Peyer's patch (tissue), 4 donors: ENCODE measurements at regions not wholly inside any gene's neighbourhood (a gene's known extent, or its start where the extent isn't known, plus 50 kb on each side); places are given as distances from the start of the nearest gene placed in this dataset.

Experiments
- POLR2A ChIP-seq, 2 donors: fragments of 450-650 bp; IDR thresholded peaks; one replicate each; pipeline ENCODE4 v1.5.1; 2017; ENCODE audit warnings: antibody characterized with exemption in 2 of 2, mild to moderate bottlenecking in 2 of 2, moderate library complexity in 2 of 2
- TF ChIP-seq, protein P1 (sequence below), 6 experiments: fragments of 450-650 bp in 4 of 6; fragments of 200-600 bp in 2 of 6; sonication (generic) in 1 of 6; IDR thresholded peaks; one replicate each; pipeline ENCODE4 v1.5.1; 2017 to 2019; ENCODE audit warnings: antibody characterized with exemption in 6 of 6, mild to moderate bottlenecking in 3 of 6, moderate library complexity in 1 of 6

- TF ChIP-seq, protein P1, sequence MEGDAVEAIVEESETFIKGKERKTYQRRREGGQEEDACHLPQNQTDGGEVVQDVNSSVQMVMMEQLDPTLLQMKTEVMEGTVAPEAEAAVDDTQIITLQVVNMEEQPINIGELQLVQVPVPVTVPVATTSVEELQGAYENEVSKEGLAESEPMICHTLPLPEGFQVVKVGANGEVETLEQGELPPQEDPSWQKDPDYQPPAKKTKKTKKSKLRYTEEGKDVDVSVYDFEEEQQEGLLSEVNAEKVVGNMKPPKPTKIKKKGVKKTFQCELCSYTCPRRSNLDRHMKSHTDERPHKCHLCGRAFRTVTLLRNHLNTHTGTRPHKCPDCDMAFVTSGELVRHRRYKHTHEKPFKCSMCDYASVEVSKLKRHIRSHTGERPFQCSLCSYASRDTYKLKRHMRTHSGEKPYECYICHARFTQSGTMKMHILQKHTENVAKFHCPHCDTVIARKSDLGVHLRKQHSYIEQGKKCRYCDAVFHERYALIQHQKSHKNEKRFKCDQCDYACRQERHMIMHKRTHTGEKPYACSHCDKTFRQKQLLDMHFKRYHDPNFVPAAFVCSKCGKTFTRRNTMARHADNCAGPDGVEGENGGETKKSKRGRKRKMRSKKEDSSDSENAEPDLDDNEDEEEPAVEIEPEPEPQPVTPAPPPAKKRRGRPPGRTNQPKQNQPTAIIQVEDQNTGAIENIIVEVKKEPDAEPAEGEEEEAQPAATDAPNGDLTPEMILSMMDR (IDR thresholded peaks at IDR 0.05): no peak
- TF ChIP-seq POLR2A (IDR thresholded peaks at IDR 0.05): no peak
Observed at GRCh38 chr4:141409556-141409955, 188.9 kb downstream of the ZNF330 start.
